ENCODE measurements at regions not wholly inside any gene's neighbourhood (a gene's known extent, or its start where the extent isn't known, plus 50 kb on each side); places are given as distances from the start of the nearest gene placed in this dataset.

- no peak for DNase-seq (ENCODE audit: low read depth in 3 of 3, low spot score in 1 of 3)
These were observed 79.1 kb downstream of the ZNF365 start for GRCh38 chr10:62453274-62453673.

DNA sequence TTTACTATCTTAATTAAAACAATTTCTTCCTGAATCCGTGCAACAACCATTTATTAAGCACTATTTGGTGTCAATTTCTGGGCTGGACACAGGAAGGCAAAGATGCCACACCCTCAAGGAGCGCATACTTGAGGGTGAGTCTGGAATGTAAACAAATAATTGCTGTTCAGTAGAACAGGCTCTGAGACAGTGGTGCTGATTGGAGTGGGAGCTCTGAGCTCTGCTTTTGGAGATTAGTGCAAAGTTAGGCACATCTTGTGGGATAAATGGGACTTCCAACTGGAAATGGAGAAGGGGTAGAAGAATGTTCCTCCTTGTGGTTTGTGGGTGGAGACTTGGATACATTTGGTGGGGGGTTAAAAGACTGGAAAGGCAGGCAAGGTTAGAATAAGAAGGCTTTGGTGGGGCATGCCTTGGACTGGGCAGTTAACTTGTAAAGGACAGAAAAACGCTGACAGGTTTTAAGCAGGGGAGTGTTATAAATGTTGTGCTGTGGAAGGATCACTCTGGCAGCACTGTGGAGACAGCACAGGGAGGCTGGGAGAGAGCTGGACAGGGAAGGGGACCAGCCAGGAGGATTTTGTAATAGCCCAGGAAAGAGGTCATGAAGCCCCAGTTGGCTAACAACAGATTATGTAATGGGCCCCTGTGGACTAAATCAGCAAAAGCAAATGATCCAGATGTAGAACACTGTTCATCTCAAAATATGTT lies 80.7 kb downstream of the ZNF365 start:
- DNase-seq (ENCODE audit: low read depth in 3 of 3, low spot score in 1 of 3), result no peak

DNA sequence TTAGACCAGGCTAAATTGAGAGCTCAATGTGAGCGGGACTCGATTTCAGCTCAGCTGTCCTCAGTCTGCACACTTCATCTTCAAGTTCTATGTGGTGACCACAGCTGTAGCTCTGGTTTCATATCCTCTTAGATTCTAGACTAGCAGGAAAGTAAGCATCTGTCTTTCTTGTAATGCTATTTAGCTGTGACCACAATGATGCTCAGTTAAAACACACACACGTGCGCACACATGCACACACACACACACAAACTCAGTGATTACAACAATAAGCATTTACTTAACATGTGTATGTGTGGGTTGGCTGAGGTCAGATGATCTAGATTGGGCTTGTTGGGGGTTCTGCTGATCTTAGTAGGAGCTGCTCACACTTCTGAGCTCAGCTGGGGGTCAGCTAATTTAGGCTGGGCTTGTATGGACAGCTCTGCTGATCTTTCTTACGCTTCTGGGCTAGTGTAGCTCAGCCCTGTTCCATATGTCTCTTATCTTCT lies 82.5 kb downstream of the ZNF365 start:
- DNase-seq (ENCODE audit: low read depth in 3 of 3, low spot score in 1 of 3), result no peak

- DNase-seq (ENCODE audit: low read depth in 3 of 3, low spot score in 1 of 3), result no peak
These were observed 83.0 kb downstream of the ZNF365 start for GRCh38 chr10:62457196-62457595.

- DNase-seq (ENCODE audit: low read depth in 3 of 3, low spot score in 1 of 3), result no peak
These were observed 83.4 kb downstream of the ZNF365 start for GRCh38 chr10:62457598-62457997.

DNA sequence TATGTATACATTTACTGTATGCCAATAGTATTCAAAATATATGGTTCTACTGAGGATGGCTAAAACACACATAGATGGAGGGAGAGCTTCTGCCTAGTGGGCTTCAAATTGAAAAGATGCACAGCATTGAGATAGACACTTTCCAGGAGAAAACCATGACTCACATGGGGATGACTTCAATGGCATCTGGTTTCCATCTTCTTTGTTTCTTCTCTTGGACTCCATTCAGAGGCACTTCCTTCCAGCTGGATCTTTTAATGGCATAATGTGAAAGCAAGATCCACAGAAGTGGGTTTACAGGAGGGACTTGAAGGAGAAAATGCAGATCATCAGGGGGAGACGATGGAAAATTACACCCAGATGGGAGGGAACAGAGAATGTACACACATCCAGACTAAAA lies 84.9 kb downstream of the ZNF365 start:
- no peak for DNase-seq (ENCODE audit: low read depth in 3 of 3, low spot score in 1 of 3)

GRCh38 chr10:62459500-62459899 lies 85.3 kb downstream of the ZNF365 start:
- DNase-seq (ENCODE audit: low read depth in 3 of 3, low spot score in 1 of 3), result no peak

- DNase-seq (ENCODE audit: low read depth in 3 of 3, low spot score in 1 of 3), result no peak
These were observed 86.2 kb downstream of the ZNF365 start for GRCh38 chr10:62460393-62460792.

GRCh38 chr10:62461120-62461519 lies 87.0 kb downstream of the ZNF365 start:
- DNase-seq (ENCODE audit: low read depth in 3 of 3, low spot score in 1 of 3), result no peak

DNA sequence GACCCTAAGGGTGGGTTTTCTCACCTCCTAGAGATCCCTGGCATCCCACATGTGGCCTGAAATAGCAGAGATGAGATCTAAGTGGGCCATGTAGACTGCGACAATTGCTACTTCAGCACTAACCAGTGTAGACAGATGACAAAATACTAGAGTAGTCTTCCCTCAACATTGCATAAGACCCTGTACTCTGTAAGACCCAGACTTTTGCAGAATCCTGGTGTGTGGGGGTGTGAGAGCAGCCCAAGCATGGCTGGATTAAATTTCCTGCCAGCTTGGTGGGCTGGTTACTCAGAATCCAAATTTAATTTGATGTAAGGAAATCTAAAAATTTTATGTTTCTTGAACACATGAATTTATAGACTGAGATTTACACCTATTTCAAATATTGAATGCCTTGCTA lies 88.3 kb downstream of the ZNF365 start:
- no peak for DNase-seq (ENCODE audit: low read depth in 3 of 3, low spot score in 1 of 3)

- DNase-seq (ENCODE audit: low read depth in 3 of 3, low spot score in 1 of 3), result no peak
These were observed 89.2 kb downstream of the ZNF365 start for GRCh38 chr10:62463364-62463763.

DNA sequence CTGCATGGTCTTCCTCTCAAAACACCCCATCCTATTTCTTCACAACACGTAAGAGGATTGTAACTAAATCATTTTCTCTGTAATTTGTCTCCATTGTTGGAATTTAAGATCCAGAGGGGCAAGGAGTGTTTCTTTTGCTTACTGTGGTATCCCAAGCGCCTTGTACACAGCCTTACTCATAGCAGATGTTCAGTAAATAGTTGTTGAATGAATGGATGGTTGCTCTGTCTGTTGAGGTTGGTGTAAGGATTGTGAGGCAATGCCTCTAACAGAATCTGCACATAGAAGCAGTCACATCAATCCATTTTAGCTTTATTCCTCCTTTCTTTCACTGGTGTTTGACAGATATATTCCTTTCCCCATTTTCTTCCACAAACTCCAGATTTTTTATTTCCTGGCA lies 90.1 kb downstream of the ZNF365 start:
- no peak for DNase-seq (ENCODE audit: low read depth in 3 of 3, low spot score in 1 of 3)

DNA sequence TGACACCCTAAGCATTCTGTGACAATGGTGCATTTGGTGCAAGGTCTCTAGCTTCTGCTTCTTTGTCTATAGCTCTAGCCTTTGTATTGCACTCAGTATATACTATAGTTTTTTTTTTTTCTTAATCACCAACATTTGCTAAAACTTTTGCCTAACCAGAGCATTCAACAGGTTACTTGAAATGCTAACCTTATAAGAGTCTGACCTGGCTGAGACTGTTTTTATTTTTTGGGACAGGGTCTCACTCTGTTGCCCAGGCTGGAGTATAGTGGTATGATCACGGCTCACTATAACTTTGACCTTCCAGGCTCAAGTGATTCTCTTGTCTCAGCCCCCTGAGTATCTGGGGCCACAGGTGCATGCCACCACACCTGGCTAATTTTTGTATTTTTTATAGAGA lies 92.4 kb downstream of the ZNF365 start:
- no peak for DNase-seq (ENCODE audit: low read depth in 3 of 3, low spot score in 1 of 3)

GRCh38 chr10:62467527-62467926 lies 93.4 kb downstream of the ZNF365 start:
- DNase-seq (ENCODE audit: low read depth in 3 of 3, low spot score in 1 of 3), result no peak

- DNase-seq (ENCODE audit: low read depth in 3 of 3, low spot score in 1 of 3), result no peak
These were observed 97.5 kb downstream of the ZNF365 start for GRCh38 chr10:62471711-62472110.

DNA sequence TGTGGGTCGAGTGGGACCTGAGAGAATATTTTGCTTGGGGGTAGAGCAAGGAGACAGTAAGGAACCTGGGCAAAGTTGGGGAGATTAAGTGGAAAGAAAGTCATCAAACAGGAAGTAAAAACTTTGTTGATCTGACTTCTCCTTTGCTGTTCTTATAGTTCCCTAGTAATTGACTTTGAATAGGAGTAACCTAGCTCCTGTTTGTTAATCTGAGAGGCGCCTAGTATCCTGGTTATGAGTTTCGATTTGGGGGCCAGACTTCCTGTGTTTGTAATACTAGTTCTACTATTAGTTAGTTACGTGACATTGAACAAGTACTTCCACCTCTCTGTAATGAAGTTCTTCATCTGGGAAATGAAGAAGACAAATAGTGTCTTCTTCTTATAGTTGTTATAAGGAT lies 99.1 kb downstream of the ZNF365 start:
- DNase-seq (ENCODE audit: low read depth in 3 of 3, low spot score in 1 of 3), result no peak

DNA sequence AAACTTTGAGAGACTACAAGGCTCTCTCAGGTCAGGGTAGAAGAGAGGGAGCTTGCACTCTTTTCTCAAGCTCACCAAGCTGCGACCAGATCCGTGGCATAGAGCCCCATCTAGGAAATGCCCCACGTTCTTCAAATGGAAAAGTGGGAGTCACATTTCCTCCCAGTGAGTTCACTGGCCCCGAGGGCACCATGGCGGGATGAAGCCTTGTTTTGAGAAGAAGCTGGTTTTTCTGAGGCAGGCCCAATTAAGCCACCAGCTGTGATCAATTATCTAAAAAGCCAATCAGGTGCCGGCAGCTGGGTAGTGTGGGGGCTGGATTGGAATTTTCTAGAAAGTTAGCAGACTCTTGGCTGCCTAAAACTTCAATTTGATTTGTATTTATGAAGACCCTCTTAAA lies 101.4 kb downstream of the ZNF365 start:
- no peak for DNase-seq (ENCODE audit: low read depth in 3 of 3, low spot score in 1 of 3)

GRCh38 chr10:62479523-62479922 lies 105.4 kb downstream of the ZNF365 start:
- DNase-seq (ENCODE audit: low read depth in 3 of 3, low spot score in 1 of 3), result no peak

DNA sequence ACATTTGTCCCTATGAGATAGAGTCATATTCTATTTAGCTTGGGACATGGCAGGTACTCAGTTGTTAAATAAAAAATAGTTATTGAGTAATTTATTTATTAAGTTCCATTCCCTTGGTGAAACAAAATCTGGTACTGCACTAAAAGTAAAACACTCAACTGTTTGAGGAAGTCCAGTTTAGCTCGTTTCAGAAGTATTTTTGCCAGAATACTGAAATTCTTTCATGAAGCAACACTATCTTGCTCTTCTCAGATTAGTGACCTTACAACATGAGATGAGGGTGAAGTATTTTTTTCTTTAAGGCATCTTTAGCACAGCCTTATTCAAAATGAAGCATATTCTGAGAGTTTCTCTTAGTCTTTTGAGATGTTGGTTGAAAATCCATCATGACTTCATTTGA lies 106.0 kb downstream of the ZNF365 start:
- no peak for DNase-seq (ENCODE audit: low read depth in 3 of 3, low spot score in 1 of 3)

- no peak for DNase-seq (ENCODE audit: low read depth in 3 of 3, low spot score in 1 of 3)
These were observed 108.4 kb downstream of the ZNF365 start for GRCh38 chr10:62482581-62482980.

DNA sequence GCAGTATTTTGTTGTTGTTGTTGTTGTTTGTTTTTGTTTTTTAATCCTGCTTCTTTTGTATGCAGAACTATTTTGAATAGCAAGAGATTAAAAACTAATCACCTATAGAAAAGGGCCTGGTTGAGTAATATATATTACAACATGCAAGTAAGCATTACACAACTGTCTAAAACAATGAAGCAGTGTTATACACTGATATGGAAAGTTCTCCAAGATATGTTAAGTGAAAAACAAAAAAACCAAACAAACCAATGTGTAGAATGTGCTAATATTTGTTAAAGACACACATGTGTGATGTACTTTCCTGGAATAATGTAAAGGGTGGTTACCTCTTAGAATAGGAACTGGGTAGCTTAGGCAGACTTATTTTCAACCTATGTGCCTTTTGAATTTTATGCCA lies 117.4 kb downstream of the ZNF365 start:
- DNase-seq (ENCODE audit: low read depth in 3 of 3, low spot score in 1 of 3), result no peak

GRCh38 chr10:62492012-62492869 lies 118.1 kb downstream of the ZNF365 start:
- no peak for DNase-seq (ENCODE audit: low read depth in 3 of 3, low spot score in 1 of 3)

GRCh38 chr10:62492870-62493180 lies 118.7 kb downstream of the ZNF365 start:
- no peak for DNase-seq (ENCODE audit: low read depth in 3 of 3, low spot score in 1 of 3)

All from stimulated activated CD4-positive, alpha-beta T cell treated with anti-CD3 and anti-CD28 coated beads, TNF-alpha, amount 100 ng/mL, for 1 hour (primary cell).